OCI-LY7 (cell line): ENCODE measurements at regions not wholly inside any gene's neighbourhood (a gene's known extent, or its start where the extent isn't known, plus 50 kb on each side); places are given as distances from the start of the nearest gene placed in this dataset.
"Not testable (repeated sequence)": the region's sequence is repeated elsewhere in the genome, so short reads cannot be mapped to it uniquely, and the experiment has no call there.

Experiments used
- BruUV-seq: library from RNA; stranded (reverse); fragments of 400-500 nt; replicated peaks from 2 replicates; lab custom pipeline; 2021; lab: Mats Ljungman, UMichigan
- CTCF ChIA-PET: fragments of 300-600 bp; sonication (Branson Sonifier 250); formaldehyde crosslinking; loops from one replicate; lab custom pipeline; 2022; ENCODE audit warnings: antibody characterized with exemption; ENCODE audit not compliant: unreplicated experiment; lab: Charles Lee
- POLR2A ChIA-PET: fragments of 300-600 bp; sonication (Branson Sonifier 250); formaldehyde crosslinking; loops from one replicate; lab custom pipeline; 2022; ENCODE audit warnings: antibody characterized with exemption; lab: Charles Lee
- DNase-seq: peaks from one replicate; pipeline ENCODE4 v3.0.0-alpha.2; 2015; ENCODE audit warnings: low spot score
- H2AFZ ChIP-seq: fragments of 200-600 bp; sonication (generic), shearing (Covaris generic); 2 replicates; pipeline ENCODE4 v1.6.1; 2014; ENCODE audit warnings: mild to moderate bottlenecking, antibody characterized with exemption, low read length, moderate library complexity
- H3K27ac ChIP-seq: fragments of 200-600 bp; sonication (generic); 2 replicates; pipeline ENCODE4 v1.5.1; 2014; ENCODE audit warnings: mixed run types, low read depth, mild to moderate bottlenecking, moderate library complexity, low read length, inconsistent platforms; ENCODE audit not compliant: poor library complexity, severe bottlenecking
- H3K36me3 ChIP-seq: fragments of 200-600 bp; sonication (generic); 2 replicates; pipeline ENCODE4 v1.6.1; 2014; ENCODE audit warnings: mild to moderate bottlenecking, antibody characterized with exemption, low read length, moderate library complexity, mixed read lengths; ENCODE audit not compliant: insufficient read depth
- H3K4me1 ChIP-seq: fragments of 200-600 bp; sonication (generic); 2 replicates; pipeline ENCODE4 v1.5.1; 2014; ENCODE audit warnings: mild to moderate bottlenecking, low read length; ENCODE audit not compliant: insufficient read depth, poor library complexity, severe bottlenecking
- H3K4me2 ChIP-seq: fragments of 200-600 bp; sonication (generic); 2 replicates; pipeline ENCODE4 v1.6.1; 2014; ENCODE audit warnings: mild to moderate bottlenecking, low read length
- H3K4me3 ChIP-seq: fragments of 200-600 bp; sonication (generic); 2 replicates; pipeline ENCODE4 v1.5.1; 2014; ENCODE audit warnings: mild to moderate bottlenecking, low read depth, low read length; ENCODE audit not compliant: poor library complexity, severe bottlenecking
- H3K79me2 ChIP-seq: fragments of 200-600 bp; sonication (generic); 2 replicates; pipeline ENCODE4 v1.6.1; 2016; ENCODE audit warnings: low read depth, mild to moderate bottlenecking, low read length, moderate library complexity, mixed read lengths; ENCODE audit not compliant: insufficient read depth
- H3K9me2 ChIP-seq: fragments of 200-600 bp; sonication (generic); 2 replicates; pipeline ENCODE4 v1.6.1; 2016; ENCODE audit warnings: mild to moderate bottlenecking, low read length, mixed read lengths; ENCODE audit not compliant: insufficient read depth
- H3K9me3 ChIP-seq: fragments of 200-600 bp; sonication (generic); 2 replicates; pipeline ENCODE4 v1.6.1; 2014; ENCODE audit warnings: mild to moderate bottlenecking, mixed run types, low read length, mixed read lengths
- H4K20me1 ChIP-seq: fragments of 200-600 bp; sonication (generic); 2 replicates; pipeline ENCODE4 v1.6.1; 2014; ENCODE audit warnings: mild to moderate bottlenecking, antibody characterized with exemption, low read length, moderate library complexity, mixed read lengths; ENCODE audit not compliant: insufficient read depth
- CTCF ChIP-seq: fragments of 200-600 bp; sonication (generic); conservative IDR thresholded peaks from 2 replicates; pipeline ENCODE4 v1.5.1; 2014; ENCODE audit warnings: mild to moderate bottlenecking, antibody characterized with exemption, low read length, moderate library complexity, mixed read lengths
- EZH2phosphoT487 ChIP-seq: fragments of 200-600 bp; sonication (generic); IDR thresholded peaks from 2 replicates; pipeline ENCODE4 v1.6.1; 2018; ENCODE audit warnings: low read depth, borderline replicate concordance, mild to moderate bottlenecking, mixed run types, antibody characterized with exemption, low read length, moderate library complexity, mixed read lengths
- intact Hi-C: fragments of 100-400 bp; cut with micrococcal nuclease; formaldehyde crosslinking; loops from one replicate; pipeline ENCODE4 v1.10.0; 2022; ENCODE audit not compliant: unreplicated experiment

- no TSS peak for BruUV-seq
- Histone ChIP-seq H3K36me3 (no peaks in the 10 kb centered on the region), H3K4me3 (no peak overlapping the region), H2AFZ (no peak overlapping the region), H3K9me3 (no peaks in the 10 kb centered on the region), H3K4me1 (no peaks in the 10 kb centered on the region), H4K20me1 (no peaks in the 10 kb centered on the region), H3K9me2 (no peaks in the 10 kb centered on the region), H3K4me2 (no peak overlapping the region), H3K27ac (no peak overlapping the region), H3K79me2 (no peaks in the 10 kb centered on the region)
- intact Hi-C loops, result no loop called here
- no peak for TF ChIP-seq EZH2phosphoT487
- TF ChIP-seq CTCF, result no peak
- CTCF ChIA-PET, result no interaction called here
- DNase-seq, result no peak
- POLR2A ChIA-PET, result no interaction called here
These were observed 62.6 kb upstream of the PAX8 start for GRCh38 chr2:113341191-113341869.

- POLR2A ChIA-PET, result no interaction called here
- Histone ChIP-seq H3K36me3 (no peaks in the 10 kb centered on the region), H3K4me1 (no peaks in the 10 kb centered on the region), H2AFZ (no peak overlapping the region), H3K4me3 (no peak overlapping the region), H3K27ac (no peak overlapping the region), H3K79me2 (no peaks in the 10 kb centered on the region), H4K20me1 (no peaks in the 10 kb centered on the region), H3K9me3 (no peaks in the 10 kb centered on the region), H3K9me2 (no peaks in the 10 kb centered on the region), H3K4me2 (no peak overlapping the region)
- intact Hi-C loops, result no loop called here
- BruUV-seq, result no TSS peak
- DNase-seq, result no peak
- TF ChIP-seq CTCF (no peak), EZH2phosphoT487 (no peak)
- CTCF ChIA-PET, result interaction anchor here (0.8 kb wide), 1 partner anchor 89 kb away, joined by 4 read pairs; no protein-coding TSS in a partner anchor
These were observed 59.1 kb upstream of the PAX8 start for GRCh38 chr2:113337809-113338208.

- POLR2A ChIA-PET, result interaction anchor here (0.6 kb wide), 1 partner anchor 42 kb away, joined by 3 read pairs; no protein-coding TSS in a partner anchor
- BruUV-seq, result not testable (repeated sequence)
These were observed 57.3 kb upstream of the PAX8 start for GRCh38 chr2:113336040-113336439.

More at GRCh38 chr2:113336040-113336439, 57.3 kb upstream of the PAX8 start:
- DNase-seq, H3K9me2 ChIP-seq, H4K20me1 ChIP-seq, H3K79me2 ChIP-seq, CTCF ChIA-PET, H3K4me2 ChIP-seq, H3K4me1 ChIP-seq, H2AFZ ChIP-seq, H3K27ac ChIP-seq, H3K36me3 ChIP-seq, H3K4me3 ChIP-seq, intact Hi-C loops, H3K9me3 ChIP-seq: not testable (repeated sequence)
